ENCODE measurements at regions not wholly inside any gene's neighbourhood (a gene's known extent, or its start where the extent isn't known, plus 50 kb on each side); places are given as distances from the start of the nearest gene placed in this dataset.

DNA sequence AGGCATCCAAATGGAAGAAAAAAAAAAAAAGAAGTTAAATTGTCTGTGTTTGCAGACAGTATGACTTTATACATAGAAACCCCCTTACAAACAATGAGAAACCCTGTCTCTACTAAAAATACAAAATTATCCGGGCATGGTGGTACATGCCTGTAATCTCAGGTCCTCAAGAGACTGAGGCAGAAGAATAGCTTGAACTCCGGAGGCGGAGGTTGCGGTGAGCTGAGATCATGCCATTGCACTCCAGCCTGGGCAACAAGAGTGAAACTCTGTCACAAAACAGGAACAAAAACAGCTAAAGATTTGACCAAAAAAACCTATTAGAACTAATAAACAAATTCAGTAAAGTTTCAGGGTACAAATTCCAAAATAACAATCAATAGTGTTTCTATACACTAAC is 385.8 kb upstream of the GRM3 start:
- TF ChIP-seq EP300 (IDR thresholded peaks at IDR 0.05; ENCODE audit: borderline replicate concordance) (no peak), FOXM1 (IDR thresholded peaks at IDR 0.05; ENCODE audit: borderline replicate concordance, low read depth) (no peak), RAD21 (IDR thresholded peaks at IDR 0.05; ENCODE audit: low read depth) (no peak), YY1 (IDR thresholded peaks at IDR 0.05; ENCODE audit: low read depth) (no peak), TAF1 (IDR thresholded peaks at IDR 0.05; ENCODE audit: low read depth) (no peak), TEAD4 (IDR thresholded peaks at IDR 0.05) (no peak), CEBPB (IDR thresholded peaks at IDR 0.05) (no peak), ZBTB7A (IDR thresholded peaks at IDR 0.05; ENCODE audit: low read depth) (no peak), CREB1 (IDR thresholded peaks at IDR 0.05; ENCODE audit: low read depth) (no peak), NFIC (IDR thresholded peaks at IDR 0.05) (no peak)
- TF ChIP-seq, protein P1, sequence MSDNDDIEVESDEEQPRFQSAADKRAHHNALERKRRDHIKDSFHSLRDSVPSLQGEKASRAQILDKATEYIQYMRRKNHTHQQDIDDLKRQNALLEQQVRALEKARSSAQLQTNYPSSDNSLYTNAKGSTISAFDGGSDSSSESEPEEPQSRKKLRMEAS (IDR thresholded peaks at IDR 0.05), result no peak
- TF ChIP-seq, protein P2, sequence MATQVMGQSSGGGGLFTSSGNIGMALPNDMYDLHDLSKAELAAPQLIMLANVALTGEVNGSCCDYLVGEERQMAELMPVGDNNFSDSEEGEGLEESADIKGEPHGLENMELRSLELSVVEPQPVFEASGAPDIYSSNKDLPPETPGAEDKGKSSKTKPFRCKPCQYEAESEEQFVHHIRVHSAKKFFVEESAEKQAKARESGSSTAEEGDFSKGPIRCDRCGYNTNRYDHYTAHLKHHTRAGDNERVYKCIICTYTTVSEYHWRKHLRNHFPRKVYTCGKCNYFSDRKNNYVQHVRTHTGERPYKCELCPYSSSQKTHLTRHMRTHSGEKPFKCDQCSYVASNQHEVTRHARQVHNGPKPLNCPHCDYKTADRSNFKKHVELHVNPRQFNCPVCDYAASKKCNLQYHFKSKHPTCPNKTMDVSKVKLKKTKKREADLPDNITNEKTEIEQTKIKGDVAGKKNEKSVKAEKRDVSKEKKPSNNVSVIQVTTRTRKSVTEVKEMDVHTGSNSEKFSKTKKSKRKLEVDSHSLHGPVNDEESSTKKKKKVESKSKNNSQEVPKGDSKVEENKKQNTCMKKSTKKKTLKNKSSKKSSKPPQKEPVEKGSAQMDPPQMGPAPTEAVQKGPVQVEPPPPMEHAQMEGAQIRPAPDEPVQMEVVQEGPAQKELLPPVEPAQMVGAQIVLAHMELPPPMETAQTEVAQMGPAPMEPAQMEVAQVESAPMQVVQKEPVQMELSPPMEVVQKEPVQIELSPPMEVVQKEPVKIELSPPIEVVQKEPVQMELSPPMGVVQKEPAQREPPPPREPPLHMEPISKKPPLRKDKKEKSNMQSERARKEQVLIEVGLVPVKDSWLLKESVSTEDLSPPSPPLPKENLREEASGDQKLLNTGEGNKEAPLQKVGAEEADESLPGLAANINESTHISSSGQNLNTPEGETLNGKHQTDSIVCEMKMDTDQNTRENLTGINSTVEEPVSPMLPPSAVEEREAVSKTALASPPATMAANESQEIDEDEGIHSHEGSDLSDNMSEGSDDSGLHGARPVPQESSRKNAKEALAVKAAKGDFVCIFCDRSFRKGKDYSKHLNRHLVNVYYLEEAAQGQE (IDR thresholded peaks at IDR 0.05; ENCODE audit: low read depth), result no peak

Data from Ishikawa (cell line).